ENCODE measurements at regions not wholly inside any gene's neighbourhood (a gene's known extent, or its start where the extent isn't known, plus 50 kb on each side); places are given as distances from the start of the nearest gene placed in this dataset.

- Histone ChIP-seq H3K9me3 (no peaks in the 10 kb centered on the region), H3K27me3 (no peaks in the 10 kb centered on the region), H3K4me1 (no peaks in the 10 kb centered on the region), H3K36me3 (no peaks in the 10 kb centered on the region), H3K27ac (no peak overlapping the region), H3K4me3 (no peak overlapping the region)
- WGBS, 2 donors (ENCODE audit: low coverage in 1 of 2) = 33 to 47% methylated on average over 1 to 2 of the region's 2 CpGs
- ATAC-seq = no peak
- TF ChIP-seq EP300 (IDR thresholded peaks at IDR 0.05) (no peak), POLR2AphosphoS5 (IDR thresholded peaks at IDR 0.05) (no peak), CTCF (IDR thresholded peaks at IDR 0.05) (no peak), POLR2A (IDR thresholded peaks at IDR 0.05) (no peak)
These were observed 118.7 kb downstream of the ZIC3 start for GRCh38 chrX:137684591-137684990.

GRCh38 chrX:137695417-137695816 lies 129.5 kb downstream of the ZIC3 start:
- no peak overlapping the region for H3K4me3 ChIP-seq
- H3K36me3 ChIP-seq = no peaks in the 10 kb centered on the region
- no peaks in the 10 kb centered on the region for H3K27me3 ChIP-seq
- H3K4me1 ChIP-seq = no peaks in the 10 kb centered on the region
- H3K9me3 ChIP-seq = no peaks in the 10 kb centered on the region
- TF ChIP-seq CTCF (IDR thresholded peaks at IDR 0.05) (no peak), POLR2AphosphoS5 (IDR thresholded peaks at IDR 0.05) (no peak), POLR2A (IDR thresholded peaks at IDR 0.05) (no peak), EP300 (IDR thresholded peaks at IDR 0.05) (no peak)
- ATAC-seq = no peak
- H3K27ac ChIP-seq = no peak overlapping the region

GRCh38 chrX:137707348-137707747 lies 141.4 kb downstream of the ZIC3 start:
- TF ChIP-seq POLR2A (IDR thresholded peaks at IDR 0.05) = no peak
- no peak for TF ChIP-seq CTCF (IDR thresholded peaks at IDR 0.05)
- TF ChIP-seq EP300 (IDR thresholded peaks at IDR 0.05) = no peak
- TF ChIP-seq POLR2AphosphoS5 (IDR thresholded peaks at IDR 0.05) = no peak
- no peaks in the 10 kb centered on the region for H3K4me1 ChIP-seq
- H3K27ac ChIP-seq = no peak overlapping the region
- no peaks in the 10 kb centered on the region for H3K36me3 ChIP-seq
- no peak for ATAC-seq
- H3K4me3 ChIP-seq = no peak overlapping the region
- H3K9me3 ChIP-seq = no peaks in the 10 kb centered on the region
- no peaks in the 10 kb centered on the region for H3K27me3 ChIP-seq

- ATAC-seq = no peak
- TF ChIP-seq EP300 (IDR thresholded peaks at IDR 0.05) = no peak
- TF ChIP-seq POLR2AphosphoS5 (IDR thresholded peaks at IDR 0.05) = no peak
- no peak for TF ChIP-seq POLR2A (IDR thresholded peaks at IDR 0.05)
- TF ChIP-seq CTCF (IDR thresholded peaks at IDR 0.05) = no peak
- Histone ChIP-seq H3K36me3 (no peaks in the 10 kb centered on the region), H3K9me3 (no peaks in the 10 kb centered on the region), H3K4me1 (no peaks in the 10 kb centered on the region), H3K27ac (no peak overlapping the region), H3K27me3 (no peaks in the 10 kb centered on the region), H3K4me3 (no peak overlapping the region)
- 78 to 94% methylated on average over 2 to 3 of the region's 3 CpGs for WGBS, 2 donors (ENCODE audit: low coverage in 1 of 2)
These were observed 176.9 kb downstream of the ZIC3 start for GRCh38 chrX:137742846-137743245.

GRCh38 chrX:137743414-137743813 lies 177.5 kb downstream of the ZIC3 start:
- no peaks in the 10 kb centered on the region for H3K36me3 ChIP-seq
- TF ChIP-seq POLR2A (IDR thresholded peaks at IDR 0.05) (no peak), POLR2AphosphoS5 (IDR thresholded peaks at IDR 0.05) (no peak), CTCF (IDR thresholded peaks at IDR 0.05) (no peak), EP300 (IDR thresholded peaks at IDR 0.05) (no peak)
- ATAC-seq = no peak
- H3K4me3 ChIP-seq = no peak overlapping the region
- H3K4me1 ChIP-seq = no peaks in the 10 kb centered on the region
- WGBS, 2 donors (ENCODE audit: low coverage in 1 of 2) = 83% methylated on average over 1 of the region's 1 CpG; no CpG with 5 or more reads in 1 of the 2 donors
- H3K27me3 ChIP-seq = no peaks in the 10 kb centered on the region
- no peak overlapping the region for H3K27ac ChIP-seq
- H3K9me3 ChIP-seq = no peaks in the 10 kb centered on the region
